ENCODE measurements at regions not wholly inside any gene's neighbourhood (a gene's known extent, or its start where the extent isn't known, plus 50 kb on each side); places are given as distances from the start of the nearest gene placed in this dataset.
"Not testable (repeated sequence)": the region's sequence is repeated elsewhere in the genome, so short reads cannot be mapped to it uniquely, and the experiment has no call there.

DNA sequence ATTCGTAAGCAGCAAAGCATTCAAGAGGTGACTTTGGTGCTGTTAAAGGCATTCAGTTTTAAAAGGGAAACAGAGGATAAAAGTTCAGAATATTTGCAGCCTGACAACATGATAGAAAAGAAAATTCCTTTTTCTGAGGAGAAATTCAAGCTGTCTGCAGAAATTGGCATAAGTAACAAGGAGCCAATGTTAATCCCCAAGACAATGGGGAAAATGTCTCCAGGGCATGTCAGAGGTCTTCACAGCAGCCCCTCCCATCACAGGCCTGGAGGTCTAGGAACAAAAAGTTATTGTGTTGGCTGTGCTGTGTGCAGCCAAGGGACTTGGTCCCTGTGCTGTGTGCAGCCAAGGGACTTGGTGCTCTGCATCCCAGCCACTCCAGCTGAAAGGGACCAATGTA lies 129.7 kb upstream of the MITF start:
- TF ChIP-seq, protein P1, sequence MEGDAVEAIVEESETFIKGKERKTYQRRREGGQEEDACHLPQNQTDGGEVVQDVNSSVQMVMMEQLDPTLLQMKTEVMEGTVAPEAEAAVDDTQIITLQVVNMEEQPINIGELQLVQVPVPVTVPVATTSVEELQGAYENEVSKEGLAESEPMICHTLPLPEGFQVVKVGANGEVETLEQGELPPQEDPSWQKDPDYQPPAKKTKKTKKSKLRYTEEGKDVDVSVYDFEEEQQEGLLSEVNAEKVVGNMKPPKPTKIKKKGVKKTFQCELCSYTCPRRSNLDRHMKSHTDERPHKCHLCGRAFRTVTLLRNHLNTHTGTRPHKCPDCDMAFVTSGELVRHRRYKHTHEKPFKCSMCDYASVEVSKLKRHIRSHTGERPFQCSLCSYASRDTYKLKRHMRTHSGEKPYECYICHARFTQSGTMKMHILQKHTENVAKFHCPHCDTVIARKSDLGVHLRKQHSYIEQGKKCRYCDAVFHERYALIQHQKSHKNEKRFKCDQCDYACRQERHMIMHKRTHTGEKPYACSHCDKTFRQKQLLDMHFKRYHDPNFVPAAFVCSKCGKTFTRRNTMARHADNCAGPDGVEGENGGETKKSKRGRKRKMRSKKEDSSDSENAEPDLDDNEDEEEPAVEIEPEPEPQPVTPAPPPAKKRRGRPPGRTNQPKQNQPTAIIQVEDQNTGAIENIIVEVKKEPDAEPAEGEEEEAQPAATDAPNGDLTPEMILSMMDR (IDR thresholded peaks at IDR 0.05) = not testable (repeated sequence)
- TF ChIP-seq, protein P2, sequence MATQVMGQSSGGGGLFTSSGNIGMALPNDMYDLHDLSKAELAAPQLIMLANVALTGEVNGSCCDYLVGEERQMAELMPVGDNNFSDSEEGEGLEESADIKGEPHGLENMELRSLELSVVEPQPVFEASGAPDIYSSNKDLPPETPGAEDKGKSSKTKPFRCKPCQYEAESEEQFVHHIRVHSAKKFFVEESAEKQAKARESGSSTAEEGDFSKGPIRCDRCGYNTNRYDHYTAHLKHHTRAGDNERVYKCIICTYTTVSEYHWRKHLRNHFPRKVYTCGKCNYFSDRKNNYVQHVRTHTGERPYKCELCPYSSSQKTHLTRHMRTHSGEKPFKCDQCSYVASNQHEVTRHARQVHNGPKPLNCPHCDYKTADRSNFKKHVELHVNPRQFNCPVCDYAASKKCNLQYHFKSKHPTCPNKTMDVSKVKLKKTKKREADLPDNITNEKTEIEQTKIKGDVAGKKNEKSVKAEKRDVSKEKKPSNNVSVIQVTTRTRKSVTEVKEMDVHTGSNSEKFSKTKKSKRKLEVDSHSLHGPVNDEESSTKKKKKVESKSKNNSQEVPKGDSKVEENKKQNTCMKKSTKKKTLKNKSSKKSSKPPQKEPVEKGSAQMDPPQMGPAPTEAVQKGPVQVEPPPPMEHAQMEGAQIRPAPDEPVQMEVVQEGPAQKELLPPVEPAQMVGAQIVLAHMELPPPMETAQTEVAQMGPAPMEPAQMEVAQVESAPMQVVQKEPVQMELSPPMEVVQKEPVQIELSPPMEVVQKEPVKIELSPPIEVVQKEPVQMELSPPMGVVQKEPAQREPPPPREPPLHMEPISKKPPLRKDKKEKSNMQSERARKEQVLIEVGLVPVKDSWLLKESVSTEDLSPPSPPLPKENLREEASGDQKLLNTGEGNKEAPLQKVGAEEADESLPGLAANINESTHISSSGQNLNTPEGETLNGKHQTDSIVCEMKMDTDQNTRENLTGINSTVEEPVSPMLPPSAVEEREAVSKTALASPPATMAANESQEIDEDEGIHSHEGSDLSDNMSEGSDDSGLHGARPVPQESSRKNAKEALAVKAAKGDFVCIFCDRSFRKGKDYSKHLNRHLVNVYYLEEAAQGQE (IDR thresholded peaks at IDR 0.05; ENCODE audit: low read depth, low read length) = not testable (repeated sequence)
- not testable (repeated sequence) for TF ChIP-seq FOXM1 (IDR thresholded peaks at IDR 0.05; ENCODE audit: low read depth); EP300 (IDR thresholded peaks at IDR 0.05; ENCODE audit: borderline replicate concordance in 1 of 2, low read depth in 1 of 2, low read length in 1 of 2); RCOR1 (IDR thresholded peaks at IDR 0.05; ENCODE audit: low read length); RAD21 (IDR thresholded peaks at IDR 0.05; ENCODE audit: low read length); CHD2 (IDR thresholded peaks at IDR 0.05; ENCODE audit: low read length, partially characterized antibody); TAF1 (IDR thresholded peaks at IDR 0.05; ENCODE audit: borderline replicate concordance, low read depth, low read length); SMC3 (IDR thresholded peaks at IDR 0.05; ENCODE audit: low read depth, low read length); RFX5 (IDR thresholded peaks at IDR 0.05; ENCODE audit: low read length); GABPA (IDR thresholded peaks at IDR 0.05; ENCODE audit: low read depth); SIN3A (IDR thresholded peaks at IDR 0.05; ENCODE audit: borderline replicate concordance, low read depth, low read length); EZH2phosphoT487 (IDR thresholded peaks at IDR 0.05; ENCODE audit: borderline replicate concordance, low read depth)
- TF ChIP-seq, protein P3, sequence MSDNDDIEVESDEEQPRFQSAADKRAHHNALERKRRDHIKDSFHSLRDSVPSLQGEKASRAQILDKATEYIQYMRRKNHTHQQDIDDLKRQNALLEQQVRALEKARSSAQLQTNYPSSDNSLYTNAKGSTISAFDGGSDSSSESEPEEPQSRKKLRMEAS (IDR thresholded peaks at IDR 0.05; ENCODE audit: low read depth) = not testable (repeated sequence)

Data from SK-N-SH (cell line).